Natural killer cell (primary cell): ENCODE measurements at regions not wholly inside any gene's neighbourhood (a gene's known extent, or its start where the extent isn't known, plus 50 kb on each side); places are given as distances from the start of the nearest gene placed in this dataset.

Experiments used
- ATAC-seq, 3 donors: fragments of 150-1000 bp in 2 of 3; fragments of 200-7000 bp in 1 of 3; cut with Tn5 transposase; 1 replicate in 1 of 3; 2 replicates in 2 of 3; pipeline ENCODE4 v1.10.0; 2021; ENCODE audit warnings: mild to moderate bottlenecking in 2 of 3, moderate library complexity in 2 of 3
- DNase-seq, 2 donors: peaks; one replicate each; pipeline versions ENCODE4 v3.0.0 to v3.0.0-alpha.2; 2013 to 2021; ENCODE audit warnings: mixed read lengths in 1 of 2
- H3K27ac ChIP-seq: one replicate; pipeline ENCODE4 v1.5.1; 2013; ENCODE audit warnings: mild to moderate bottlenecking, low read length
- H3K27me3 ChIP-seq: one replicate; pipeline ENCODE4 v1.6.1; 2013; ENCODE audit warnings: low read length; ENCODE audit not compliant: control insufficient read depth, insufficient read depth
- H3K36me3 ChIP-seq: one replicate; pipeline ENCODE4 v1.6.1; 2013; ENCODE audit warnings: low read length; ENCODE audit not compliant: control insufficient read depth, insufficient read depth
- H3K4me1 ChIP-seq: one replicate; pipeline ENCODE4 v1.6.1; 2013; ENCODE audit warnings: low read length; ENCODE audit not compliant: control insufficient read depth, insufficient read depth
- H3K4me3 ChIP-seq: one replicate; pipeline ENCODE4 v1.5.1; 2013; ENCODE audit warnings: low read length
- H3K9me3 ChIP-seq: one replicate; pipeline ENCODE4 v1.6.1; 2013; ENCODE audit warnings: low read length; ENCODE audit not compliant: control insufficient read depth, insufficient read depth
- H3K27ac Mint-ChIP-seq, 2 donors: one replicate each; pipeline ENCODE4 v1.8.0; 2022; ENCODE audit warnings: mild to moderate bottlenecking in 2 of 2, mixed read lengths in 2 of 2, moderate library complexity in 1 of 2
- H3K27me3 Mint-ChIP-seq, 2 donors: one replicate each; pipeline ENCODE4 v1.8.0; 2022; ENCODE audit warnings: low read depth in 2 of 2, mixed read lengths in 2 of 2
- H3K36me3 Mint-ChIP-seq: one replicate; pipeline ENCODE4 v1.8.0; 2022; ENCODE audit warnings: mixed read lengths
- H3K4me1 Mint-ChIP-seq, 2 donors: one replicate each; pipeline ENCODE4 v1.8.0; 2022; ENCODE audit warnings: mixed read lengths in 2 of 2
- H3K4me3 Mint-ChIP-seq: one replicate; pipeline ENCODE4 v1.8.0; 2022; ENCODE audit warnings: mild to moderate bottlenecking, moderate library complexity, mixed read lengths
- H3K9me3 Mint-ChIP-seq, 2 donors: one replicate each; pipeline ENCODE4 v1.8.0; 2022; ENCODE audit warnings: mixed read lengths in 2 of 2
- WGBS: methylation state at CpG from one replicate; pipeline ENCODE4 v1.1.7; 2013; ENCODE audit warnings: missing lambda C conversion rate; ENCODE audit not compliant: insufficient coverage; 5-methylcytosine and 5-hydroxymethylcytosine counted together
- intact Hi-C: fragments of 100-400 bp; cut with micrococcal nuclease; formaldehyde crosslinking; loops from one replicate; pipeline ENCODE4 v1.14.2; 2022
- TF ChIP-seq, protein P1 (sequence below): fragments of 200-600 bp; IDR thresholded peaks from one replicate; pipeline ENCODE4 v1.8.0; 2022; ENCODE audit warnings: antibody characterized with exemption

DNA sequence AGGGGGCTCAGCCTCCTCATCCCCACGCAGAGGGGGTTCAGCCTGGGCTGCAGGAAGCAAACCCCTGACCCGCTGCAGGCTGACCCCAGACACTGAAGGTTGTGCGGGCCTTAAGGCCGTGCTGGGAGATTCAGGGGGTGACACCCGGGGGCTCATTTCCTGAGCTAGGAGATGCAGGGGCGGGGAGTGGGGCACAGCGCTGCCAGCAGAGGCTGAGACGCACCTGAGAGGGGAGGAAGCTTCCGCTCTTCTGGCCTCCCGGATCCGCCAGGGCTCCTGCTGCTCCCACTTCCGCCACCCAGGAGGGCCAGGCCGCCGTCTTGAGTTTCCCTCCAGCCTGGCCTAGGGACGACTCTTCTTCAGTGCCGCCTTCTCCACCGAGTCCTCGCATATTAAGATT, 173.2 kb upstream of the FOXF1 start:
- Mint-ChIP-seq H3K4me1 (no peaks in the 10 kb centered on the region), H3K27ac (no peak overlapping the region), H3K27me3 (peaks cover 23 to 25% of the 10 kb centered on the region in 2 donors), H3K9me3 (no peaks in the 10 kb centered on the region), H3K36me3 (no peaks in the 10 kb centered on the region), H3K4me3 (no peak overlapping the region)
- Histone ChIP-seq H3K4me1 (no peaks in the 10 kb centered on the region), H3K9me3 (no peaks in the 10 kb centered on the region), H3K4me3 (no peak overlapping the region), H3K27ac (no peak overlapping the region), H3K36me3 (no peaks in the 10 kb centered on the region), H3K27me3 (peaks cover 2% of the 10 kb centered on the region)
- intact Hi-C loops = no loop called here
- ATAC-seq (no peak), DNase-seq (no peak)
- WGBS = 82% methylated on average over 18 of the region's 18 CpGs
- TF ChIP-seq, protein P1, sequence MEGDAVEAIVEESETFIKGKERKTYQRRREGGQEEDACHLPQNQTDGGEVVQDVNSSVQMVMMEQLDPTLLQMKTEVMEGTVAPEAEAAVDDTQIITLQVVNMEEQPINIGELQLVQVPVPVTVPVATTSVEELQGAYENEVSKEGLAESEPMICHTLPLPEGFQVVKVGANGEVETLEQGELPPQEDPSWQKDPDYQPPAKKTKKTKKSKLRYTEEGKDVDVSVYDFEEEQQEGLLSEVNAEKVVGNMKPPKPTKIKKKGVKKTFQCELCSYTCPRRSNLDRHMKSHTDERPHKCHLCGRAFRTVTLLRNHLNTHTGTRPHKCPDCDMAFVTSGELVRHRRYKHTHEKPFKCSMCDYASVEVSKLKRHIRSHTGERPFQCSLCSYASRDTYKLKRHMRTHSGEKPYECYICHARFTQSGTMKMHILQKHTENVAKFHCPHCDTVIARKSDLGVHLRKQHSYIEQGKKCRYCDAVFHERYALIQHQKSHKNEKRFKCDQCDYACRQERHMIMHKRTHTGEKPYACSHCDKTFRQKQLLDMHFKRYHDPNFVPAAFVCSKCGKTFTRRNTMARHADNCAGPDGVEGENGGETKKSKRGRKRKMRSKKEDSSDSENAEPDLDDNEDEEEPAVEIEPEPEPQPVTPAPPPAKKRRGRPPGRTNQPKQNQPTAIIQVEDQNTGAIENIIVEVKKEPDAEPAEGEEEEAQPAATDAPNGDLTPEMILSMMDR = no peak

DNA sequence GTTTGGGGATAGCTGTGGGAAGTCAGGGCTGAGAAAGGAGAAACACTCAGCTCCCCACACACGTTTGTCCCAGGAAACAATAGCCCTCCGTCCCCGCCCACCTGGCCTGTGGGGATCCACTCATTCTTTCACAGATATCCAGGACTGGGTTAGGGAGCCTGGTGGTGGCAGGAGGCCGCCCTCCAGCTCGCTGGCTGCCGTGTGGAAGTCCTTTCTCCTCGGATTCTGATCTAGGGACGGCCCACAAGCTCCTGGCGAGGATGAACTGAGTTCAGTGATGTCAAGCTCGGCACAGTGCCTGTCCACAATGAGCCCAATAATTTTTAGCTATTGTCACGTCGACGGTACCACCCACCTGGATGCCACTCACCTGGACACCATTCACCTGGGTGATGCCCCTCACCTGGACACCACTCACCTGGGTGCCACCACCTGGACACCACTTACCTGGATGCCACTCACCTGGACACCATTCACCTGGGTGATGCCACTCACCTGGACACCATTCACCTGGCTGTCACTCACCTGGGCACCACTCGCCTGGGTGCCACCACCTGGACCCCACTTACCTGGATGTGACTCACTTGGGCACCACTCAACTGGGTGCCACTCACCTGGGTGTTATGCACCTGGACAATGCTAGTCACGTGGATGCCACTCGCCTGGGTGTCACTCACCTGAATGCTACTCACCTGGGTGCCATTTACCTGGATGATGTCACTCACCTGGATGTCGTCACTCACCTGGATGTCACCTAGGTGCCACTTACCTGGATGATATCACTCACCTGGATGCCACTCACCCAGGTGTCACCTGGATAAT, 172.5 kb upstream of the FOXF1 start:
- Histone ChIP-seq H3K27me3 (peaks cover 2% of the 10 kb centered on the region), H3K4me3 (no peak overlapping the region), H3K27ac (no peak overlapping the region), H3K36me3 (no peaks in the 10 kb centered on the region), H3K9me3 (no peaks in the 10 kb centered on the region), H3K4me1 (no peaks in the 10 kb centered on the region)
- TF ChIP-seq, protein P1 = no peak
- H3K36me3 Mint-ChIP-seq = no peaks in the 10 kb centered on the region
- WGBS = 87% methylated on average over 17 of the region's 17 CpGs
- DNase-seq = no peak
- H3K4me1 Mint-ChIP-seq = no peaks in the 10 kb centered on the region
- H3K4me3 Mint-ChIP-seq = no peak overlapping the region
- intact Hi-C loops = no loop called here
- no peak for ATAC-seq
- no peaks in the 10 kb centered on the region for H3K9me3 Mint-ChIP-seq
- H3K27me3 Mint-ChIP-seq = peaks cover 20 to 30% of the 10 kb centered on the region in 2 donors
- H3K27ac Mint-ChIP-seq = no peak overlapping the region

DNA sequence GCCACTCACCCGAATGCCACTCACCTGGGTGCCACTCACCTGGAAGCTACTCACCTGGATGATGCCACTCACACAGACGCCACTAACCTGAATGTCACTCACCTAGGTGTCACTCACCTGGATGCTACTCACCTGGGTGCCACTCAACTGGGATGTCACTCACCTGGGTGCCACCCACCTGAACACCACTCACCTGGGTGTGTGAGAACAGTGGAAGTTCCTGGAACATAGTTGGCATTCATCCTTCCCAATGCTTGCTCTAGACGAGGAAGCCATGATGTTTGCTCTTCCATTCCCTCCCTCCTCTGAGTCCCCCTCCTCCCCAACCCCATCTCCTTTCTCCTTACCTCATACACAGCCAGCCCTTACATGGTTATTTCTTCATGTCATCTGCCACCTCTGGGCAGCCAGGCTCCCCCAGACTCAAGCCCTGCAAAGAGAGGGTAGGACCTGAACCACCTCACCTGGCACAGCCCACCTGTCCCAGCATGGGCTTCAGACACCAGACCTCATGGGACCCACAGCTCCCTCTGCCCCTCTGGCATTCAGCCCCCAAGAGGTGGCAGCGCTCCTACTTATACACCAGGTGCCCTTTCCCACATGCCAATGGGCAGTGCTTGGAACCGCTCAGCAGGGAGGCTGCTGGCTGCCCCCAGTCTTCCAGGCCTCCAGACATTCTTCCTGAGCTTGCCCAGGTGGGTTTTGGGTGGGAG, 171.8 kb upstream of the FOXF1 start:
- Mint-ChIP-seq H3K27me3 (peaks cover 20 to 37% of the 10 kb centered on the region in 2 donors), H3K4me3 (no peak overlapping the region), H3K27ac (no peak overlapping the region), H3K4me1 (no peaks in the 10 kb centered on the region), H3K36me3 (no peaks in the 10 kb centered on the region), H3K9me3 (no peaks in the 10 kb centered on the region)
- no peak overlapping the region for H3K4me3 ChIP-seq
- H3K4me1 ChIP-seq = no peaks in the 10 kb centered on the region
- DNase-seq = no peak
- 82% methylated on average over 5 of the region's 5 CpGs for WGBS
- no peaks in the 10 kb centered on the region for H3K9me3 ChIP-seq
- no peak overlapping the region for H3K27ac ChIP-seq
- H3K27me3 ChIP-seq = no peaks in the 10 kb centered on the region
- TF ChIP-seq, protein P1 = no peak
- ATAC-seq = no peak
- intact Hi-C loops = no loop called here
- no peaks in the 10 kb centered on the region for H3K36me3 ChIP-seq
